ENCODE measurements at regions not wholly inside any gene's neighbourhood (a gene's known extent, or its start where the extent isn't known, plus 50 kb on each side); places are given as distances from the start of the nearest gene placed in this dataset.
A peak's percentile ranks its signal among the peaks of the same experiment; 100 is the strongest.

GRCh38 chr9:16071400-16071799 is 518.6 kb downstream of the CCDC171 start:
- WGBS, result 87% methylated on average over 4 of the region's 4 CpGs
- Histone ChIP-seq H3K27ac (ENCODE audit: low read length) (no peak overlapping the region), H3K9me3 (ENCODE audit: control insufficient read depth, low read length) (no peaks in the 10 kb centered on the region), H3K27me3 (ENCODE audit: control insufficient read depth, insufficient read depth) (no peaks in the 10 kb centered on the region), H3K4me1 (ENCODE audit: control insufficient read depth, insufficient read depth, low read length) (no peaks in the 10 kb centered on the region), H3K4me3 (ENCODE audit: low read length) (no peak overlapping the region)
- intact Hi-C loops (cut with DNase I), result no loop called here
- DNase-seq, result no peak
- ATAC-seq, result no peak

DNA sequence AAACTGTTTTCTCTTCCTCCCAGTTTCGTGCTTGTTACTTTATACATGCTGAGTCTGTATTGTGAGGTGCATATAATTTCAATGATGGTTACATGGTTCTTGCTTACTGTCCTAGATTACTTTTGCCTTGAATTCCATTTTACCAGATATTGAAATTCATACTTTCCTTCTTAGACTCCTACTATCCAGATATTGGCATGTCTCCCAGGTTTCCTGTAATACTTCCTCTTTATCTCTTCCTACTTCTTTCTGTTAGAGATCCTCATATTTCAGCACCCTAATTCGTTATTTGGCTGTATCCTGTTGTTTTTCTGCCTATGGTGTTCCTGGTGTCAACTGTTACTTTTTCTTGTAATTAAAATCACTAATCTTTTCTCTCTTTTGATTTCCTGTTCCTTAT is 522.1 kb downstream of the CCDC171 start:
- WGBS, result 23% methylated on average over 2 of the region's 2 CpGs
- ATAC-seq (peak in 1 of 2 donors; percentile 10), DNase-seq (no peak)
- Histone ChIP-seq H3K9me3 (ENCODE audit: control insufficient read depth, low read length) (no peaks in the 10 kb centered on the region), H3K4me3 (ENCODE audit: low read length) (no peak overlapping the region), H3K4me1 (ENCODE audit: control insufficient read depth, insufficient read depth, low read length) (no peaks in the 10 kb centered on the region), H3K27me3 (ENCODE audit: control insufficient read depth, insufficient read depth) (peaks cover 2% of the 10 kb centered on the region), H3K27ac (ENCODE audit: low read length) (no peak overlapping the region)
- intact Hi-C loops (cut with DNase I), result no loop called here

DNA sequence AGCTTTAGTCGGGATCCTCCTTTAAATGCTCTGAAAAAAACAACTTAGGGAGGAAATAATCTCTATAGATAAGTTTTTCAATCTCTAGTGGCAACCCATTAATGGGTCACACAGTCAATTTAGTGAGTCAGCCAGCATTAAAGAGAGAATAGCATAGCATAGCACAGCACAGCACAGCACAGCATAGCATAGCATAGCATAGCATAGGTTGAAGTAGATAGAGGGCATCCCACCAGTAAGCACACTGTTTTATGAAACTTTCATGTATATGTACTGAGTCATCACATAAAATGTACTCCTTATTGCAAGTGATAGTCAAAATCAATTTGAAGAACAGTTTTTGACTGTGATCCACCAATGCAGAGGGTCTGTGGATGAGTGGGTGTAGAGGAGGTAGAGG is 522.9 kb downstream of the CCDC171 start:
- H3K27me3 ChIP-seq (ENCODE audit: control insufficient read depth, insufficient read depth), result peaks cover 2% of the 10 kb centered on the region
- no peak for DNase-seq
- no peak for ATAC-seq
- intact Hi-C loops (cut with DNase I), result no loop called here
- H3K9me3 ChIP-seq (ENCODE audit: control insufficient read depth, low read length), result no peaks in the 10 kb centered on the region
- WGBS, result 32% methylated on average over 1 of the region's 1 CpG
- no peak overlapping the region for H3K4me3 ChIP-seq (ENCODE audit: low read length)
- no peak overlapping the region for H3K27ac ChIP-seq (ENCODE audit: low read length)
- H3K4me1 ChIP-seq (ENCODE audit: control insufficient read depth, insufficient read depth, low read length), result no peaks in the 10 kb centered on the region

- peaks cover 2% of the 10 kb centered on the region for H3K27me3 ChIP-seq (ENCODE audit: control insufficient read depth, insufficient read depth)
- intact Hi-C loops (cut with DNase I), result no loop called here
- DNase-seq (no peak), ATAC-seq (no peak)
- WGBS, result 93% methylated on average over 7 of the region's 7 CpGs
- no peak overlapping the region for H3K4me3 ChIP-seq (ENCODE audit: low read length)
- no peaks in the 10 kb centered on the region for H3K9me3 ChIP-seq (ENCODE audit: control insufficient read depth, low read length)
- H3K4me1 ChIP-seq (ENCODE audit: control insufficient read depth, insufficient read depth, low read length), result no peaks in the 10 kb centered on the region
- H3K27ac ChIP-seq (ENCODE audit: low read length), result no peak overlapping the region
Observed at GRCh38 chr9:16076511-16076910, 523.7 kb downstream of the CCDC171 start.

- Histone ChIP-seq H3K4me3 (ENCODE audit: low read length) (no peak overlapping the region), H3K27me3 (ENCODE audit: control insufficient read depth, insufficient read depth) (peaks cover 2% of the 10 kb centered on the region), H3K4me1 (ENCODE audit: control insufficient read depth, insufficient read depth, low read length) (no peaks in the 10 kb centered on the region), H3K27ac (ENCODE audit: low read length) (no peak overlapping the region), H3K9me3 (ENCODE audit: control insufficient read depth, low read length) (no peaks in the 10 kb centered on the region)
- intact Hi-C loops (cut with DNase I), result no loop called here
- DNase-seq (no peak), ATAC-seq (no peak)
- WGBS, result 90% methylated on average over 1 of the region's 1 CpG
Observed at GRCh38 chr9:16082796-16083195, 530.0 kb downstream of the CCDC171 start.

- H3K4me3 ChIP-seq (ENCODE audit: low read length), result no peak overlapping the region
- H3K27ac ChIP-seq (ENCODE audit: low read length), result no peak overlapping the region
- DNase-seq (peak; percentile 61 to 72 (median 62)), ATAC-seq (peak; percentile 79 to 87)
- intact Hi-C loops (cut with DNase I), result no loop called here
- H3K9me3 ChIP-seq (ENCODE audit: control insufficient read depth, low read length), result no peaks in the 10 kb centered on the region
- WGBS, result 70% methylated on average over 5 of the region's 5 CpGs
- H3K4me1 ChIP-seq (ENCODE audit: control insufficient read depth, insufficient read depth, low read length), result no peaks in the 10 kb centered on the region
- H3K27me3 ChIP-seq (ENCODE audit: control insufficient read depth, insufficient read depth), result no peaks in the 10 kb centered on the region
Observed at GRCh38 chr9:16085167-16085726, 532.4 kb downstream of the CCDC171 start.

GRCh38 chr9:16090907-16091629 is 538.2 kb downstream of the CCDC171 start:
- no peaks in the 10 kb centered on the region for H3K27me3 ChIP-seq (ENCODE audit: control insufficient read depth, insufficient read depth)
- no peak for DNase-seq
- H3K9me3 ChIP-seq (ENCODE audit: control insufficient read depth, low read length), result no peaks in the 10 kb centered on the region
- ATAC-seq, result peak; percentile 18 to 23
- intact Hi-C loops (cut with DNase I), result no loop called here
- no peak overlapping the region for H3K4me3 ChIP-seq (ENCODE audit: low read length)
- H3K27ac ChIP-seq (ENCODE audit: low read length), result no peak overlapping the region
- 89% methylated on average over 3 of the region's 3 CpGs for WGBS
- H3K4me1 ChIP-seq (ENCODE audit: control insufficient read depth, insufficient read depth, low read length), result peaks cover 2% of the 10 kb centered on the region

DNA sequence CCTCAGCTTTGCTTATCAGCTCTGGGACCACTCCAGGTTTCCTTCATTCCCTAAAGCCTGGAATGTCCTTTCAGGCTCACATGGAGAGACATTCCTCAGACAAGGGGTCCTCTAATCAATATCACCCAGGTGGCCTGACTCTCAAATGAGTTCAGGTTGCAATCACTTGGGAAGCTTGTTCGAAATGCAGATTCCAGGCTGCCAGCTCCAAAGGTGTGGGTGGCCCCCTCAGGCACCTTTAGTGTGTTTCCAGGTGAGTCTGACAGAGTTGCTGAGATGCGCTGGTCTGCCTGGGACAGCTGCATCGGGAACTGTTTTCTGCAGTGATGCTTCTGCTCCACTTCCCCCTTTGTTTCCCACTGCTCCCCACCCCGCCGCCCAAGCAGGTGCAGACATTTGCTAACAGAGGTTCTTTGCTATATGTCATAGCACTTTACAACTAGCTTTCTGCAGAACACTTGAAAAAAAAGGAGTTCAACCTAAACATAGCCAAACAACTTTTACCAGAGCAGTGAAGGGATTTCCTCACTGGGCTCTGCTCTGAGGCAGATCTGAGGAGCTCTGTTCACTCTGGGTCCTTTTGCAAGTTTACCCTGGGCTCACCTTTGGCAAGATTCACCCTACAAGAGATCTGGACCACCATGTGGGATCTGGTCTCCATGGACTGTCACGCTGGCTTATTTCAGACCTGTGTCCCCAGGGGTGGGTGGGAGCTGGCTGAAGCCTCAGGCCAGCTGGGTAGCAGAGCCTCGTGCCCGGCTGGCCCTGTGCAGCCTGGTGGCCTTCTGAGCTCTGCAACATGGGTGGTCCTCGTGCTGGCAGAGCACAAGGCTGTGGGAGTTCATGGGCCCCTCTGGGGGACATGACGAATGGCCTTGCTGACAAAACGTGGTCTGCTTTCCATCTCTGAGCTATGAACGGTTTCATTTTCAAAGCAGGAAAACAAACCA is 539.6 kb downstream of the CCDC171 start:
- ATAC-seq (peak; percentile 80 to 91), DNase-seq (peak; percentile 46 to 85 (median 75))
- no peaks in the 10 kb centered on the region for H3K9me3 ChIP-seq (ENCODE audit: control insufficient read depth, low read length)
- no peak overlapping the region for H3K4me3 ChIP-seq (ENCODE audit: low read length)
- peaks cover 2% of the 10 kb centered on the region for H3K4me1 ChIP-seq (ENCODE audit: control insufficient read depth, insufficient read depth, low read length)
- H3K27ac ChIP-seq (ENCODE audit: low read length), result no peak overlapping the region
- intact Hi-C loops (cut with DNase I), result no loop called here
- WGBS, result 50% methylated on average over 12 of the region's 12 CpGs
- H3K27me3 ChIP-seq (ENCODE audit: control insufficient read depth, insufficient read depth), result no peaks in the 10 kb centered on the region

- 95% methylated on average over 5 of the region's 5 CpGs for WGBS
- intact Hi-C loops (cut with DNase I), result no loop called here
- no peaks in the 10 kb centered on the region for H3K9me3 ChIP-seq (ENCODE audit: control insufficient read depth, low read length)
- peaks cover 2% of the 10 kb centered on the region for H3K4me1 ChIP-seq (ENCODE audit: control insufficient read depth, insufficient read depth, low read length)
- H3K27ac ChIP-seq (ENCODE audit: low read length), result no peak overlapping the region
- no peak for ATAC-seq
- no peak overlapping the region for H3K4me3 ChIP-seq (ENCODE audit: low read length)
- no peak for DNase-seq
- H3K27me3 ChIP-seq (ENCODE audit: control insufficient read depth, insufficient read depth), result no peaks in the 10 kb centered on the region
Observed at GRCh38 chr9:16098306-16098705, 545.5 kb downstream of the CCDC171 start.

- ATAC-seq, result no peak
- no peak overlapping the region for H3K4me3 ChIP-seq (ENCODE audit: low read length)
- H3K27ac ChIP-seq (ENCODE audit: low read length), result no peak overlapping the region
- no peaks in the 10 kb centered on the region for H3K9me3 ChIP-seq (ENCODE audit: control insufficient read depth, low read length)
- intact Hi-C loops (cut with DNase I), result no loop called here
- no peaks in the 10 kb centered on the region for H3K27me3 ChIP-seq (ENCODE audit: control insufficient read depth, insufficient read depth)
- no peak for DNase-seq
- 61% methylated on average over 8 of the region's 8 CpGs for WGBS
- H3K4me1 ChIP-seq (ENCODE audit: control insufficient read depth, insufficient read depth, low read length), result peaks cover 2% of the 10 kb centered on the region
Observed at GRCh38 chr9:16099732-16100536, 547.1 kb downstream of the CCDC171 start.

Data from right cardiac atrium (tissue), 5 donors.